HFFc6 (cell line): ENCODE measurements at regions not wholly inside any gene's neighbourhood (a gene's known extent, or its start where the extent isn't known, plus 50 kb on each side); places are given as distances from the start of the nearest gene placed in this dataset.

ENCODE experiments used
- DNase-seq: peaks from one replicate; pipeline ENCODE4 v3.0.0-alpha.2; 2018
- H3K27ac Mint-ChIP-seq: 2 replicates; pipeline ENCODE4 v1.8.0; 2020; ENCODE audit warnings: mild to moderate bottlenecking, mixed read lengths
- H3K27me3 Mint-ChIP-seq: 2 replicates; pipeline ENCODE4 v1.8.0; 2021; ENCODE audit warnings: mild to moderate bottlenecking, moderate library complexity, mixed read lengths; ENCODE audit not compliant: insufficient read depth
- H3K36me3 Mint-ChIP-seq: 2 replicates; pipeline ENCODE4 v1.8.0; 2021; ENCODE audit warnings: low read depth, mixed read lengths
- H3K4me1 Mint-ChIP-seq: 2 replicates; pipeline ENCODE4 v1.8.0; 2020; ENCODE audit warnings: low read depth, mixed read lengths
- H3K4me3 Mint-ChIP-seq: 2 replicates; pipeline ENCODE4 v1.8.0; 2020; ENCODE audit warnings: mild to moderate bottlenecking, moderate library complexity, mixed read lengths
- H3K9me3 Mint-ChIP-seq: 2 replicates; pipeline ENCODE4 v1.8.0; 2020; ENCODE audit warnings: mild to moderate bottlenecking, mixed read lengths
- CTCF ChIP-seq: fragments of 200-600 bp; sonication (generic); IDR thresholded peaks from 2 replicates; pipeline ENCODE4 v1.5.0; 2021; ENCODE audit warnings: antibody characterized with exemption, mild to moderate bottlenecking

GRCh38 chr4:53905941-53906377 lies 158.4 kb downstream of the CHIC2 start:
- Mint-ChIP-seq H3K36me3 (no peaks in the 10 kb centered on the region), H3K27ac (peak overlapping the region; percentile 72), H3K27me3 (no peaks in the 10 kb centered on the region; the same call in 1 of the 2 replicates), H3K4me3 (peak overlapping the region; percentile 86), H3K4me1 (peaks cover 57% of the 10 kb centered on the region), H3K9me3 (no peaks in the 10 kb centered on the region)
- no peak for TF ChIP-seq CTCF
- DNase-seq: peak; percentile 53

GRCh38 chr4:53905276-53905940 lies 159.0 kb downstream of the CHIC2 start:
- no peaks in the 10 kb centered on the region; the same call in 1 of the 2 replicates for H3K27me3 Mint-ChIP-seq
- no peak for TF ChIP-seq CTCF
- no peaks in the 10 kb centered on the region for H3K36me3 Mint-ChIP-seq
- no peak overlapping the region; the same call in 1 of the 2 replicates for H3K27ac Mint-ChIP-seq
- H3K4me3 Mint-ChIP-seq: peak overlapping the region; percentile 86; the same call in 1 of the 2 replicates
- DNase-seq: no peak
- no peaks in the 10 kb centered on the region for H3K9me3 Mint-ChIP-seq
- H3K4me1 Mint-ChIP-seq: peaks cover 63% of the 10 kb centered on the region

GRCh38 chr4:53902786-53903185 lies 161.6 kb downstream of the CHIC2 start:
- Mint-ChIP-seq H3K36me3 (no peaks in the 10 kb centered on the region), H3K27ac (no peak overlapping the region), H3K9me3 (no peaks in the 10 kb centered on the region), H3K4me1 (peaks cover 55% of the 10 kb centered on the region), H3K27me3 (no peaks in the 10 kb centered on the region; the same call in 1 of the 2 replicates), H3K4me3 (no peak overlapping the region)
- TF ChIP-seq CTCF: no peak
- no peak for DNase-seq

GRCh38 chr4:53900271-53900649 lies 164.1 kb downstream of the CHIC2 start:
- Mint-ChIP-seq H3K4me1 (peaks cover 29% of the 10 kb centered on the region), H3K27me3 (no peaks in the 10 kb centered on the region), H3K9me3 (no peaks in the 10 kb centered on the region), H3K4me3 (peak overlapping the region; percentile 33), H3K27ac (peak overlapping the region; percentile 68), H3K36me3 (no peaks in the 10 kb centered on the region)
- DNase-seq: no peak
- TF ChIP-seq CTCF: no peak

GRCh38 chr4:53899586-53900270 lies 164.7 kb downstream of the CHIC2 start:
- H3K27ac Mint-ChIP-seq: peak overlapping the region; percentile 68
- no peaks in the 10 kb centered on the region for H3K27me3 Mint-ChIP-seq
- DNase-seq: peak; percentile 43
- peaks cover 24% of the 10 kb centered on the region for H3K4me1 Mint-ChIP-seq
- TF ChIP-seq CTCF: no peak
- H3K4me3 Mint-ChIP-seq: peak overlapping the region; percentile 33
- H3K36me3 Mint-ChIP-seq: no peaks in the 10 kb centered on the region
- H3K9me3 Mint-ChIP-seq: no peaks in the 10 kb centered on the region
